Right cardiac atrium (tissue), 5 donors: ENCODE measurements at regions not wholly inside any gene's neighbourhood (a gene's known extent, or its start where the extent isn't known, plus 50 kb on each side); places are given as distances from the start of the nearest gene placed in this dataset.
A peak's percentile ranks its signal among the peaks of the same experiment; 100 is the strongest.

ENCODE experiments used
- ATAC-seq, 2 donors: fragments of 200-7000 bp; cut with Tn5 transposase; one replicate each; pipeline versions ENCODE4 v1.8.0 to v1.9.1; 2020; ENCODE audit warnings: moderate library complexity in 2 of 2, mild to moderate bottlenecking in 1 of 2
- DNase-seq, 3 donors: peaks; one replicate each; pipeline ENCODE4 v3.0.0-alpha.2; 2020
- H3K27ac ChIP-seq: one replicate; pipeline ENCODE4 v1.5.1; 2013; ENCODE audit warnings: mild to moderate bottlenecking, low read length, control low read depth, moderate library complexity
- H3K27me3 ChIP-seq: one replicate; pipeline ENCODE4 v1.6.1; 2013; ENCODE audit not compliant: control insufficient read depth, insufficient read depth
- H3K4me1 ChIP-seq: one replicate; pipeline ENCODE4 v1.6.1; 2013; ENCODE audit warnings: low read length; ENCODE audit not compliant: control insufficient read depth, insufficient read depth
- H3K4me3 ChIP-seq: one replicate; pipeline ENCODE4 v1.5.1; 2013; ENCODE audit warnings: low read length, control low read depth
- H3K9me3 ChIP-seq: one replicate; pipeline ENCODE4 v1.6.1; 2013; ENCODE audit warnings: low read length; ENCODE audit not compliant: control insufficient read depth
- WGBS: extraction: QIAGEN DNeasy Blood & Tissue Kit; methylation state at CpG from one replicate; pipeline ENCODE4 v1.1.7; 2013; 5-methylcytosine and 5-hydroxymethylcytosine counted together
- intact Hi-C, 4 donors: fragments of 100-400 bp; cut with DNase I; formaldehyde crosslinking; loops; one replicate each; pipeline versions ENCODE4 v1.11.0 to v1.14.0; 2022 to 2023
- donor health status: healthy with polysubstance abuse.
- donor health status: DM: no; HTN: yes; CAD: no.
- donor health status: DM: no; HTN: no; CAD: no.
- donor health status: DM: no; HTN: yes; CAD: no; lungs with severe emphysema.
- donor health status: DM: yes; HTN: yes; CAD: no.

DNA sequence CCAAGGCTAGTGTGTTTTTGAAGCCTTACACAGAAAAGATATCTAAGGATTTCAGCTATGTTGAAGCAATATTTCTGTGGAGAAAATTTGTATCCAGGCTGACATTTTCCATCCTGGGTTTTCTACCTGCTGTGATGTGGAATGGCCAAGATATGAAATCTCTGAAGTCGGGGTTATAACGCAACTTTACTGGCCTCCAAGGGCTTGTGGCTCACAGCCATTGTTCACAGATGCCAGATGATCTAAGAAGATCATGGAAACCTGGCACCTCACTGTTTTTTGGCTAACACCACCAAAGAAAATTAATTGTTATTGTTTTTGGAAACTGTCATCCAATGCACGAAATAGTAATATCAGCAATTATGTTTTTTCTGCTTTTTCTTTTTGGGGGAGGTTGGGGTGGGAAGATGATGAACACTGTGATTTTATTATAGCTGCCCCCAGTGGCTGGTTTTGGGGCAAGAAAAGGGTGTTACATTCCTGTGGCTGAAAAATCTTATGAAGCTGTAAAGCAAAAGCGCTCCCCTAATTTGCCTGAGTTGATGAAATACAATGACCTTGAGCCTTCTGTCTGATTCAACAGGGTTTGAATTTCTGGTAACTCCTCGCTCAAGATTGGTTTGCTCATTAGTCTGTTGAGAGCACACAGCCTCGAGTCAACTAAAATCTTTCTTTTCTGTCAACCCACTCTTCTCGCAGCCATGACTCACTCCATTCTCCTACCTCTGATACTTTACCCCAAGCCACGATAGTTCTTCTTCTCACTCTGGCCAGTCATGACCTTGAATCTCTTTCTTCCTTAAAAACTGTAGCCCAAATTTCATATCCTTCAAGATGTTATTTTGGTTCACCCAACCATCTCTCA, 236.7 kb downstream of the PAX1 start:
- Histone ChIP-seq H3K4me3 (no peak overlapping the region), H3K27me3 (no peaks in the 10 kb centered on the region), H3K27ac (no peak overlapping the region), H3K4me1 (no peaks in the 10 kb centered on the region), H3K9me3 (no peaks in the 10 kb centered on the region)
- ATAC-seq (no peak), DNase-seq (no peak)
- 72% methylated on average over 8 of the region's 8 CpGs for WGBS
- intact Hi-C loops = no loop called here

DNA sequence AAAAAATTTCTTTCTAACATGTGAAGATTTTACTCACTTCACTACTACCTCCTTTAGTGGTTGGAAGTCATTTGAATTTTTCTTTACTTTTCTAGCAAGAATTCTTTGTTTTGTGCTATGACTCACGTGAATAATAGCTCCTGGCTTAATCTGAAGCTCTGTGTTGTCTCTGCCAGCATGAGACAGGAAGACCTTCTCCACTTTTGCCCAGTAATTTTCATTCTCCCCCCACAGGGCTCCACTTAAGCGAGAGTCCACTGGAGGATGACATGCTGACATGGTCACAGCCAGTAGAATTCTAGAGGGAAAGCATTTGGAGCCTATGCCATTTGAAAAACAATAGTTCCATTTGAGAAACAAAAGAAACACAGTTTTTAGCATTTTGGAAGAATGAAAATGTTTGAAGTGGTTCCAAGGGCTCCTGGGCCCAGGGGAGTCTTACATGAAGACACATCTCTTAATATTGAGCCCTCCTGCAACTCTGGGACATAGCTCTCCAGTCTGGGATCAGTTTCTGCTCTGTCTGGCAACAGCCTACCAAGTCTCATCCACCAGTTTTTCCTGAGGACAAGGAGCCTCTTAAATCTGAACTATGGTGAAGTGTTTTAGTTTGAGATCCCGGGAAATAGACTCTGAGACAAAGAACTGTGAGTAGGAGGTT, 231.4 kb downstream of the PAX1 start:
- WGBS = 42% methylated on average over 3 of the region's 3 CpGs
- Histone ChIP-seq H3K4me1 (no peaks in the 10 kb centered on the region), H3K27ac (no peak overlapping the region), H3K27me3 (no peaks in the 10 kb centered on the region), H3K4me3 (no peak overlapping the region), H3K9me3 (no peaks in the 10 kb centered on the region)
- intact Hi-C loops = no loop called here
- ATAC-seq (no peak), DNase-seq (no peak)

DNA sequence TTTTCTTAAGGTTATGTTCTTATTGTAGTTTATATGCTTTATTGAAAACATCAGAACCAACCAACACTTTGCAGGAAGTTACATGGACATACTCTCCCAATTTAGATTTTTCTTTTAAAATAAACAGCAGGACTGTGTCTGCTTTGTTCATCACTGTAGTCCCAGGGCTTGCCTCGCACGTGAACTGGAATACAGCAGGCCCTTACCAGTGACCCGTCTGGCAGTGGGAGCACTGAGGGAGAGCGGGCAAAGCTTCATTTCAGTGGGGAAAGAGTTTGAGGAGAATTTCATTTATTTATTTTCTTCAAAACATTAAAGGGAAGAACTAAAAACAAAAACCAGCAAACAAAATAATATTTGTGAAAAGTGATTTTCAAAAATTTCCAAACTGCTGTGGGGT, 230.8 kb downstream of the PAX1 start:
- H3K4me1 ChIP-seq = no peaks in the 10 kb centered on the region
- H3K4me3 ChIP-seq = no peak overlapping the region
- ATAC-seq (no peak), DNase-seq (no peak)
- 65% methylated on average over 4 of the region's 4 CpGs for WGBS
- H3K27ac ChIP-seq = no peak overlapping the region
- no peaks in the 10 kb centered on the region for H3K27me3 ChIP-seq
- intact Hi-C loops = no loop called here
- no peaks in the 10 kb centered on the region for H3K9me3 ChIP-seq

- DNase-seq (no peak), ATAC-seq (no peak)
- H3K27me3 ChIP-seq = no peaks in the 10 kb centered on the region
- intact Hi-C loops = no loop called here
- no peak overlapping the region for H3K27ac ChIP-seq
- 85% methylated on average over 3 of the region's 3 CpGs for WGBS
- H3K9me3 ChIP-seq = no peaks in the 10 kb centered on the region
- no peak overlapping the region for H3K4me3 ChIP-seq
- H3K4me1 ChIP-seq = no peaks in the 10 kb centered on the region
Measured at GRCh38 chr20:21933526-21933925, 228.1 kb downstream of the PAX1 start.

DNA sequence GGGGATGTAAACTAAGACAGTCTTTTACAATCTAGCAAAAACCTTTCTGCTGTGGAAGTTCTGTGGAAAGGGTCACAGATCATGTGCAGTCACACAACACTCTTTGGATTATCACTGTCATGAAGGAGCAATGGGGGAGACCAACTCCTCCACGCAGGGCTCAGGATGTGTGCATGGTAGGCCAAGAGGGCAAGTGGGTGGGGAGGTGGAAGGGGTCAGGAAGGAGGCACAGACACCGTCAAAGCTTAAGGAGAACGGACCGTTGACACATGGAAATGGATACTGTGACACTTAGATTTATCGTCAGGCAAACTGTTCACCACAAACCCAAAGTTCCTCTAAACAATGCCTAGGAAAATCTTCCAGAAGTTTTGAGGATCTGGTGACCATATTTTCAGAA, 215.8 kb downstream of the PAX1 start:
- intact Hi-C loops = no loop called here
- ATAC-seq = no peak
- WGBS = 55% methylated on average over 5 of the region's 5 CpGs

DNA sequence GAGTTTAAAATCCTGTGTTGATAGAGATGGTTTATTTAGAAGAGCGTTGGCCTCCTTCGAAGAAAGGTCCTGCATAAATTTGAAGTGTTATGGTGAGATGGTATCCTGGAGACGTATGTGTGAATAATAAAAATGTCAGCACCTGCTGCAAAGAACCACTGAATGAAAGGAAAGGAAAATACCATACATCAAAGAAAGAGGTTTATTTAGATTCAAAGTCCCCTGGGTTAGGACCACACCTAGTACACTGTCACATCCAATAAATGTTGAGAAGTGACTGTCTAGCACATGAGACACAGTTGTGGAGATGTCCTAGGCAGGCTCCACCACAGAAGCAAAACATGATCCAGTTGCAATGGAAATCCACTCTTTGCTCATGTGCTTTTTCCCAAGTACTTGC, 214.7 kb downstream of the PAX1 start:
- WGBS = 69% methylated on average over 3 of the region's 3 CpGs
- intact Hi-C loops = no loop called here
- no peak for ATAC-seq
- H3K4me3 ChIP-seq = no peak overlapping the region
- DNase-seq = no peak
- H3K4me1 ChIP-seq = no peaks in the 10 kb centered on the region
- no peaks in the 10 kb centered on the region for H3K9me3 ChIP-seq
- H3K27ac ChIP-seq = no peak overlapping the region
- H3K27me3 ChIP-seq = no peaks in the 10 kb centered on the region

More for the DNA sequence above, 215.8 kb downstream of the PAX1 start:
- H3K9me3 ChIP-seq = no peaks in the 10 kb centered on the region
- H3K4me1 ChIP-seq = no peaks in the 10 kb centered on the region
- H3K27ac ChIP-seq = no peak overlapping the region
- H3K27me3 ChIP-seq = no peaks in the 10 kb centered on the region
- no peak for DNase-seq
- H3K4me3 ChIP-seq = no peak overlapping the region

- H3K4me1 ChIP-seq = no peaks in the 10 kb centered on the region
- no peak overlapping the region for H3K4me3 ChIP-seq
- H3K27ac ChIP-seq = no peak overlapping the region
- 79% methylated on average over 7 of the region's 7 CpGs for WGBS
- intact Hi-C loops = no loop called here
- no peaks in the 10 kb centered on the region for H3K27me3 ChIP-seq
- ATAC-seq (no peak), DNase-seq (no peak)
- no peaks in the 10 kb centered on the region for H3K9me3 ChIP-seq
Measured at GRCh38 chr20:21918398-21918797, 212.9 kb downstream of the PAX1 start.

DNA sequence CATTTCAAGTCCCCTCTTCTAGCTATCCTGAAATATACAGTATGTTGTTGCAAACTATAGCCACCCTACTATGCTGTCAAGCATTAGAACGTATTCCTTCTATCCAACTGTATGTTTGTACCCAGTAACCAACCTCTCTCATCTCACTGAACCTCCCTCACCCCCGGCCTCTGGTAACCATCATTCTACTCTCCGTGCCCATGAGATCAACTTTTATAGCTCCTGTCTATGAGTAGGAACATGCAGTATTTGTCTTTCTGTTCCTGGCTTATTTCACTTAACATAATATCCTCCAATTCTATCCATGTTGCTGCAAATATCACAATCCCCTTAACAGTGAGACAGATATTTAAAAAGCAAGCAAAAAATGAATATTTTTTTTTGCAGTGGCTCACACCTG, 196.9 kb downstream of the PAX1 start:
- ATAC-seq (no peak), DNase-seq (no peak)
- Histone ChIP-seq H3K4me3 (no peak overlapping the region), H3K27ac (no peak overlapping the region), H3K4me1 (no peaks in the 10 kb centered on the region), H3K9me3 (no peaks in the 10 kb centered on the region), H3K27me3 (no peaks in the 10 kb centered on the region)
- WGBS = 78% methylated on average over 3 of the region's 3 CpGs
- intact Hi-C loops = no loop called here

DNA sequence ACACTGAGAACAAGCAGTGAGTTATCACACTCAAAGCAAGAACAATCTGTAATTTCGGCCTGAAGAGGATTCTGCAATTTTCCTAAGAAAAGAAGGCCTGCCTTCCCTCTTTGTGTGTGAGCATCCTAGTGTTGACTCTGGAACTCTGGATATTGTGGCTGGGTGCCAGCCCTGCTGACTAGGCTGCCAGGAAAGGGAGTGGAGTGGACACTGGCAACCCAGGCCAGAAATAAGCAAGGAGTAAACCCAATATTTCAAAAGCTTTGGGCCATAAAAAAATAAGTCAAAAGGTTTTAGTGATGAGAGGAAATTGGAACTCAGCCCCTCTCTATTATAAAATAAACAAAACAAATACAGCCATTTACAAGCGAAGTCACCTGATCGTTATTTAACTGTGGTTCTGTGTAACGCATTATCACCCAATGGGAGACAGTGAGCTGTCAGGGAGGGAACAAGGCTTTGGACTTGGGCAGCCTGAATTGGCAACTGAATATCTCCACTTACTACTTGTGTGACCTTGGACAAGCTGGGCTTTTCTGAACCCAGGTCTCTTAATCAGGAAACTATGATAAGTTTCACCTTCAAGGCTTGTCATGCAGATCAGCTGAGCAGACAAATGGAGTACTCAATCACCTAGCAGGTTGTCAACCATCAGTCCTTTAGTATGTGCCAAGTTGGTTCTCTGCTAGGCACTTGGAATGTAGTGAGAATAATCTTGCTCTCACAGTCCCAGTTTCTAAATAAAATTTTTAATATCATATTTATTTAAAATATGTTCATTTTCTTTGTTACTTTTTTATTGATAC, 196.2 kb downstream of the PAX1 start:
- 56% methylated on average over 4 of the region's 4 CpGs for WGBS
- Histone ChIP-seq H3K27ac (no peak overlapping the region), H3K4me1 (no peaks in the 10 kb centered on the region), H3K27me3 (no peaks in the 10 kb centered on the region), H3K9me3 (no peaks in the 10 kb centered on the region), H3K4me3 (no peak overlapping the region)
- ATAC-seq = peak; percentile 95
- intact Hi-C loops = no loop called here
- peak; percentile 74 to 90 (median 87) for DNase-seq

DNA sequence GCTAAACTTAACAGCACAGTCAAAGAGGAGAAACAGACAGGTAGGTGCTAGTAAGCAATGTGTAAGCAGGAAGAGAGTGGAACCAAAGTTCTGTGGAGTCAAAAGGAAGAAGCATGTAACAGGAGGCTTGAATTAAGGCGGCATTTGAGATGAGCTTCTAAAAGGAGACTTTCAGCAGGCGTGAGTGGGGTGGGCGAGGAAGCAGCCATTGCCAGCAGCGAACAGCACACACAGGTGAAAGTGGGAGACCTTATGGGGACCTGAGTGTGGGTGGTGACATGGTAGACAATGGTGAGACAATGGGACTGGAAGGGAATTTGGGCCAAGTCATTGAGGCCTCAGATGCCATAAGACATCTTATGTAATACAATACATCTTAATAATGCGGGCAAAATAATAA, 195.0 kb downstream of the PAX1 start:
- intact Hi-C loops = no loop called here
- 84% methylated on average over 5 of the region's 5 CpGs for WGBS
- Histone ChIP-seq H3K27ac (no peak overlapping the region), H3K27me3 (no peaks in the 10 kb centered on the region), H3K4me1 (no peaks in the 10 kb centered on the region), H3K9me3 (no peaks in the 10 kb centered on the region), H3K4me3 (no peak overlapping the region)
- DNase-seq = no peak
- ATAC-seq = no peak

DNA sequence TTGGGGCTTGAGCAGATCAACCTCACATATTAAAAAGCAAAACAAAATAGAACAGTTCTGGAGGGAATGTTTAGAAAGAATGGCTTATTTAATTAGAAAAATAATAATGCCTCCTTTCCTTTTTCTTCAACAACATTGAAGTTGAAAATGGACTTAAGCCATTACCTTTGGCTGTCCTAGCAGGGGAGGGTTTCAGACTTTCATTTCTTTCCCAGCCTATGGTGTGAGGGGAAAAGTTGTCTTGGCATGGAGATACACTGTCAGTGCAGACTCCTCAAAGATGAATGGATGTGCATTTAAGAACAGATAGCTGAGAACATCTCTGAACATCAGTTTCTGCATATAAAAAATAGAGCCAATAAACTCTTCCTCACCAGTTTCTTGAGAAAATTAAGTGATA, 169.5 kb downstream of the PAX1 start:
- no peak for DNase-seq
- no peak for ATAC-seq
- H3K27me3 ChIP-seq = no peaks in the 10 kb centered on the region
- no peak overlapping the region for H3K27ac ChIP-seq
- H3K9me3 ChIP-seq = no peaks in the 10 kb centered on the region
- H3K4me3 ChIP-seq = no peak overlapping the region
- H3K4me1 ChIP-seq = no peaks in the 10 kb centered on the region
- intact Hi-C loops = no loop called here
